ENCODE measurements at regions not wholly inside any gene's neighbourhood (a gene's known extent, or its start where the extent isn't known, plus 50 kb on each side); places are given as distances from the start of the nearest gene placed in this dataset.

DNA sequence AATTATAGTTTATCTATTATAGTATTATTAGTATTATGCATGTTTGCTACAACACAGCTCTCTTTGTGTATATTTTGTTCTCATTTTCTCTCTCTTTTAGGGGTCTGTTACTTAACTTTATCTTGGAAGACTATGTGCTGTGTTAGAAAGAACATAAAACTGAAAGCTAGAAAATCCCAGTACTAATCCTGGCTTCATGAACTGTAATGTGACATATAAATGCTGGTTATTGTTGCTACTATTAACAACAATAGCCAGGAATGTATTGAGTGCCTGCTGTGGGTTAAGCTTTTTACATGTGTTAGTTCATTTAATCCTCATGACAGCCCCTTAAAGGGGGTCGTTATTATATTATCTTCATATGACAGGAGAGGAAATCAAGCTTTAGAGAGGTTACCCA is 170.0 kb upstream of the DTNBP1 start:
- CTCF ChIA-PET (ENCODE audit: unreplicated experiment): no interaction called here
- intact Hi-C loops (cut with micrococcal nuclease; ENCODE audit: unreplicated experiment): no loop called here
- BruUV-seq (replicated peaks): no TSS peak

DNA sequence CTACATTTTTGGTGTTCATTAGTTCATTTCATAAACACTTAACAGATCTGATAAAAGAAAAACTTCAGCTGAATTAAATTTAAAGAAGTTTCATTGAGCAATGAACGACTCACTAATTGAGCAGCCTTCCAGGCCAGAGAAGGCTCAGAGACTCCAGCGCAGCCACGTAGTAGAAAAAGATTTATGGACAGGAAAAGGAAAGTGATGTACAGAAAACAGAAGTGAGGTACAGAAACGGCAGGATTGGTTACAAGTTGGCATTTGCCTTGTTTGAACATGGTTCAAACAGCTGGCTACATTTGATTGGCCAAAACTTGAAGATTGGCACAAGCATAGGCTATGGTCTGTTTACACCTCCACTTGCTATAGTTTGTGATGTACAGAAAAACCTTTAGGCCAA is 166.3 kb upstream of the DTNBP1 start:
- ChIA-PET POLR2A (interaction anchor here (0.6 kb wide), 1 partner anchor 60 kb away, joined by 3 read pairs; no protein-coding TSS in a partner anchor), CTCF (ENCODE audit: unreplicated experiment) (no interaction called here)
- BruUV-seq (replicated peaks): no TSS peak
- intact Hi-C loops (cut with micrococcal nuclease; ENCODE audit: unreplicated experiment): no loop called here
- Histone ChIP-seq H4K20me1 (ENCODE audit: insufficient read depth, low read length) (no peaks in the 10 kb centered on the region), H3K27ac (ENCODE audit: low read depth, low read length, poor library complexity, severe bottlenecking) (no peak overlapping the region), H3K9me2 (ENCODE audit: insufficient read depth, low read length) (no peaks in the 10 kb centered on the region), H3K4me3 (ENCODE audit: low read depth, low read length, poor library complexity, severe bottlenecking) (no peak overlapping the region), H3K4me2 (ENCODE audit: low read length) (no peak overlapping the region), H3K9me3 (ENCODE audit: low read length) (no peaks in the 10 kb centered on the region), H3K4me1 (ENCODE audit: insufficient read depth, low read length, poor library complexity, severe bottlenecking) (no peaks in the 10 kb centered on the region), H3K79me2 (ENCODE audit: insufficient read depth, low read depth, low read length) (no peaks in the 10 kb centered on the region), H3K36me3 (ENCODE audit: insufficient read depth, low read length) (no peaks in the 10 kb centered on the region), H2AFZ (ENCODE audit: low read length) (no peak overlapping the region)
- TF ChIP-seq EZH2phosphoT487 (IDR thresholded peaks at IDR 0.05; ENCODE audit: borderline replicate concordance, low read depth, low read length): no peak
- TF ChIP-seq, protein P1, sequence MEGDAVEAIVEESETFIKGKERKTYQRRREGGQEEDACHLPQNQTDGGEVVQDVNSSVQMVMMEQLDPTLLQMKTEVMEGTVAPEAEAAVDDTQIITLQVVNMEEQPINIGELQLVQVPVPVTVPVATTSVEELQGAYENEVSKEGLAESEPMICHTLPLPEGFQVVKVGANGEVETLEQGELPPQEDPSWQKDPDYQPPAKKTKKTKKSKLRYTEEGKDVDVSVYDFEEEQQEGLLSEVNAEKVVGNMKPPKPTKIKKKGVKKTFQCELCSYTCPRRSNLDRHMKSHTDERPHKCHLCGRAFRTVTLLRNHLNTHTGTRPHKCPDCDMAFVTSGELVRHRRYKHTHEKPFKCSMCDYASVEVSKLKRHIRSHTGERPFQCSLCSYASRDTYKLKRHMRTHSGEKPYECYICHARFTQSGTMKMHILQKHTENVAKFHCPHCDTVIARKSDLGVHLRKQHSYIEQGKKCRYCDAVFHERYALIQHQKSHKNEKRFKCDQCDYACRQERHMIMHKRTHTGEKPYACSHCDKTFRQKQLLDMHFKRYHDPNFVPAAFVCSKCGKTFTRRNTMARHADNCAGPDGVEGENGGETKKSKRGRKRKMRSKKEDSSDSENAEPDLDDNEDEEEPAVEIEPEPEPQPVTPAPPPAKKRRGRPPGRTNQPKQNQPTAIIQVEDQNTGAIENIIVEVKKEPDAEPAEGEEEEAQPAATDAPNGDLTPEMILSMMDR (conservative IDR thresholded peaks at IDR 0.05; ENCODE audit: low read length): no peak
- DNase-seq (ENCODE audit: low spot score): no peak

More for the DNA sequence above, 170.0 kb upstream of the DTNBP1 start:
- Histone ChIP-seq H3K4me3 (ENCODE audit: low read depth, low read length, poor library complexity, severe bottlenecking) (no peak overlapping the region), H3K79me2 (ENCODE audit: insufficient read depth, low read depth, low read length) (no peaks in the 10 kb centered on the region), H3K4me2 (ENCODE audit: low read length) (no peak overlapping the region), H3K9me2 (ENCODE audit: insufficient read depth, low read length) (no peaks in the 10 kb centered on the region), H3K36me3 (ENCODE audit: insufficient read depth, low read length) (no peaks in the 10 kb centered on the region), H2AFZ (ENCODE audit: low read length) (no peak overlapping the region), H4K20me1 (ENCODE audit: insufficient read depth, low read length) (no peaks in the 10 kb centered on the region; the same call in 1 of the 2 replicates), H3K4me1 (ENCODE audit: insufficient read depth, low read length, poor library complexity, severe bottlenecking) (no peaks in the 10 kb centered on the region), H3K27ac (ENCODE audit: low read depth, low read length, poor library complexity, severe bottlenecking) (no peak overlapping the region), H3K9me3 (ENCODE audit: low read length) (no peaks in the 10 kb centered on the region)
- TF ChIP-seq, protein P1 (conservative IDR thresholded peaks at IDR 0.05; ENCODE audit: low read length): no peak
- no peak for TF ChIP-seq EZH2phosphoT487 (IDR thresholded peaks at IDR 0.05; ENCODE audit: borderline replicate concordance, low read depth, low read length)
- POLR2A ChIA-PET: interaction anchor here (0.5 to 1.4 kb wide), 4 partner anchors 19 to 839 kb away, joined by 3 read pairs; no protein-coding TSS in a partner anchor
- DNase-seq (ENCODE audit: low spot score): no peak

DNA sequence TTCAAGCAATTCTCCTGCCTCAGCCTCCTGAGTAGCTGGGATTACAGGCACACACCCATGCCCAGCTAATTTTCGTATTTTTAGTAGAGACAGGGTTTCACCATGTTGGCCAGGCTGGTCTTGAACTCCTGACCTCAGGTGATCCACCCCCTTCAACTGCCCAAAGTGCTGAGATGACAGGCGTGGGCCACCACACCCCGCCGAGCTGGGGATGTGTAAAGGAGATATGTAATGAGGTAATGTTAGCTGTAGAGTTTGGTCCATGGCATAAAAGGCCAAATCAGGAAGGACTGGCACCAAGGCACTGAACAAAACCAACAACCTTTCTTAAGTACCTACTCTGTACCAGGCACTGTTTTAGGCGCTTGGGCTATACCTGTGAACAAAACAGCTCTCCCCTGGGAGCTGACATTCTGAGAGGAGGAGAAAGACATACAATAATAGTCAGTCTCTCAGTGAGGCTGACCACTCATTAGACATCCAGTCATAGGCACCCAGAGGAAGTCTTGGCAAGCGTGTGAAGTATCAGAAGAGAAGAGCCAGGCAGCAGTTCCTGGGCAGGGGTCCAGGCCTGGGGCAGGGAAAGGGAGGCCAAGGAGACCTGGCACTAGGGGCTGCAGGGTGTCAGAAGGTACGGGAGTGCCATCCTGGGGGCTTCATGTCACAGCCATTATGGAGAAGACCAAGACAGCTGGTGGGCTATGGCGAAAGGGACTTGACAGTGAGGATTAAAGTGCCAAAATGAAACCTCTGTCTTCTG is 164.8 kb upstream of the DTNBP1 start:
- Histone ChIP-seq H3K9me3 (ENCODE audit: low read length) (no peaks in the 10 kb centered on the region), H2AFZ (ENCODE audit: low read length) (no peak overlapping the region), H4K20me1 (ENCODE audit: insufficient read depth, low read length) (no peaks in the 10 kb centered on the region), H3K27ac (ENCODE audit: low read depth, low read length, poor library complexity, severe bottlenecking) (no peak overlapping the region), H3K9me2 (ENCODE audit: insufficient read depth, low read length) (no peaks in the 10 kb centered on the region), H3K36me3 (ENCODE audit: insufficient read depth, low read length) (no peaks in the 10 kb centered on the region), H3K4me3 (ENCODE audit: low read depth, low read length, poor library complexity, severe bottlenecking) (no peak overlapping the region), H3K4me2 (ENCODE audit: low read length) (no peak overlapping the region), H3K4me1 (ENCODE audit: insufficient read depth, low read length, poor library complexity, severe bottlenecking) (no peaks in the 10 kb centered on the region), H3K79me2 (ENCODE audit: insufficient read depth, low read depth, low read length) (no peaks in the 10 kb centered on the region)
- CTCF ChIA-PET (ENCODE audit: unreplicated experiment): interaction anchor here (0.6 kb wide), 1 partner anchor 58 kb away, joined by 3 read pairs; no protein-coding TSS in a partner anchor
- DNase-seq (ENCODE audit: low spot score): no peak
- no TSS peak for BruUV-seq (replicated peaks)
- TF ChIP-seq, protein P1 (conservative IDR thresholded peaks at IDR 0.05; ENCODE audit: low read length): no peak
- no peak for TF ChIP-seq EZH2phosphoT487 (IDR thresholded peaks at IDR 0.05; ENCODE audit: borderline replicate concordance, low read depth, low read length)
- intact Hi-C loops (cut with micrococcal nuclease; ENCODE audit: unreplicated experiment): no loop called here
- POLR2A ChIA-PET: interaction anchor here (0.6 kb wide), 1 partner anchor 72 kb away, joined by 3 read pairs; no protein-coding TSS in a partner anchor

Measured in OCI-LY7 (cell line).